H1 (cell line): ENCODE measurements at regions not wholly inside any gene's neighbourhood (a gene's known extent, or its start where the extent isn't known, plus 50 kb on each side); places are given as distances from the start of the nearest gene placed in this dataset.

Source experiments
- CHD7 ChIP-seq: fragments of 300-600 bp; sonication (generic); IDR thresholded peaks from 2 replicates; pipeline ENCODE4 v1.7.1; 2012; ENCODE audit warnings: low read length, moderate library complexity, mild to moderate bottlenecking, inconsistent platforms; ENCODE audit not compliant: insufficient replicate concordance

GRCh38 chr1:87647430-87648177 lies 318.9 kb downstream of the LMO4 start (continued):
- no peak for TF ChIP-seq CHD7
- TF ChIP-seq, all 59 proteins: peak for 0
